ENCODE measurements at regions not wholly inside any gene's neighbourhood (a gene's known extent, or its start where the extent isn't known, plus 50 kb on each side); places are given as distances from the start of the nearest gene placed in this dataset.

DNA sequence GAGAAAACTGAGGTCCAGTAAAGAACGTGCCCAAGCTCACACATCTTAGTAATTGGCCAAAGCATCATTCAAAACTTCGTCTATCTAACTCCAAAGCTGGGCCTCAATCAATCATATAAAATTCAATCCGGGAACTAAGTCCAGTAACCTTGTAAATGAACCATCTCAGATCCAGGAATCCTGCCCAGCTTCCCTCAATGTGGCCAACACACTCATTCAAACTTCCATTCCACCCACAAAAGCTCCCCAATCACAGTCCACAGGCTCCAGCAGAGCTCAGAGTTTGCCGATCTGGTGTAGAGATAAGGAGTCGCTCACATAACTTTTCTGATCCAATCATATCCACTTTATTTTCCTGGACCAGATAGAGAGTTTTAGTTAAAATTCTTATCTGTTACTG is 144.8 kb downstream of the SPATA18 start:
- FAIRE-seq = no peak
- H3K4me3 Mint-ChIP-seq (ENCODE audit: unreplicated experiment) = no peak overlapping the region
- no peak overlapping the region for H3K4me3 ChIP-seq (ENCODE audit: insufficient read depth, low read depth, low read length)
- H3K79me2 ChIP-seq (ENCODE audit: insufficient read depth, low read length) = no peaks in the 10 kb centered on the region
- no peaks in the 10 kb centered on the region for H4K20me1 ChIP-seq (ENCODE audit: insufficient read depth, low read length)
- H3K4me2 ChIP-seq (ENCODE audit: low read length) = no peak overlapping the region
- no peaks in the 10 kb centered on the region for H3K27me3 ChIP-seq (ENCODE audit: insufficient read depth, low read length)
- no peak overlapping the region for H3K9ac ChIP-seq (ENCODE audit: low read length)
- H3K36me3 Mint-ChIP-seq (ENCODE audit: low read depth, unreplicated experiment) = no peaks in the 10 kb centered on the region
- no peaks in the 10 kb centered on the region for H3K36me3 ChIP-seq (ENCODE audit: insufficient read depth, low read length)
- no peak overlapping the region for H3K27ac ChIP-seq (ENCODE audit: low read depth, low read length)
- H3K4me1 Mint-ChIP-seq (ENCODE audit: low read depth, unreplicated experiment) = no peaks in the 10 kb centered on the region
- peaks cover 3% of the 10 kb centered on the region for H3K9me3 ChIP-seq (ENCODE audit: insufficient read depth, low read depth, low read length)
- H3K4me1 ChIP-seq (ENCODE audit: insufficient read depth, low read length) = no peaks in the 10 kb centered on the region
- TF ChIP-seq EZH2 (IDR thresholded peaks at IDR 0.05; ENCODE audit: insufficient read depth, low read length) = no peak
- TF ChIP-seq CTCF (IDR thresholded peaks at IDR 0.05; ENCODE audit: insufficient read depth, low read depth, low read length) = no peak
- no peak overlapping the region for H2AFZ ChIP-seq (ENCODE audit: low read depth, low read length)
- DNase-seq (ENCODE audit: low read depth) = no peak
- H3K27ac Mint-ChIP-seq (ENCODE audit: unreplicated experiment) = no peak overlapping the region
- H3K9me3 Mint-ChIP-seq (ENCODE audit: unreplicated experiment) = no peaks in the 10 kb centered on the region
- H3K27me3 Mint-ChIP-seq (ENCODE audit: low read depth, unreplicated experiment) = peaks cover 2% of the 10 kb centered on the region

DNA sequence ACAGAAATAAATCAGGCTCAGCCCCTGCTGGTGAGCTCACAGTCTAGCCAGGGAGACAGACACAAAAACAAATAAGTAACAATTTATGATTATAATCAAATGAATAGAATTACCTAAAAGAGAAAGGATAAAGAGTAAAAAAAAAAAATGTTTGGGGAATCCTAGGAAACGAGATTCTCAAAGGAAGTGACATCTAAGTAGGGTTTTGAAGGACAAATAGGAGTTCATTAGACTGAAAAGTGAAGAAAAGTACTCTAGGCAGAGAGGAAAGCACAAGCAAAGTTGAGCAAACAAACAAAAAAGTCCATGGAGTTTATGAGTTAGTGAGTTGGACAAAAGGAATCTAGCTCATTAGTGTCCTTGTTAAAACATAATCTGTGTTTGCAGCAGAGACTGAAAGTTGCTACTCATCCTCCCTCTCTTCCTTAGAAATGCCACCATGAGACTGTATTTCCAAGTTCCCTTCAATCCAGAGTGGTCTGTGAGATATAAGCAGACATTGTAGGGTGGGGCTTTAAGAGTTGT is 145.6 kb downstream of the SPATA18 start:
- Histone ChIP-seq H3K36me3 (ENCODE audit: insufficient read depth, low read length) (no peaks in the 10 kb centered on the region), H3K9me3 (ENCODE audit: insufficient read depth, low read depth, low read length) (peaks cover 3% of the 10 kb centered on the region), H3K27me3 (ENCODE audit: insufficient read depth, low read length) (no peaks in the 10 kb centered on the region), H3K79me2 (ENCODE audit: insufficient read depth, low read length) (no peaks in the 10 kb centered on the region), H3K9ac (ENCODE audit: low read length) (no peak overlapping the region), H3K27ac (ENCODE audit: low read depth, low read length) (no peak overlapping the region), H4K20me1 (ENCODE audit: insufficient read depth, low read length) (no peaks in the 10 kb centered on the region), H3K4me1 (ENCODE audit: insufficient read depth, low read length) (no peaks in the 10 kb centered on the region), H3K4me3 (ENCODE audit: insufficient read depth, low read depth, low read length) (no peak overlapping the region), H3K4me2 (ENCODE audit: low read length) (no peak overlapping the region), H2AFZ (ENCODE audit: low read depth, low read length) (no peak overlapping the region)
- H3K27me3 Mint-ChIP-seq (ENCODE audit: low read depth, unreplicated experiment) = peaks cover 2% of the 10 kb centered on the region
- peaks cover under 1% of the 10 kb centered on the region for H3K4me1 Mint-ChIP-seq (ENCODE audit: low read depth, unreplicated experiment)
- no peaks in the 10 kb centered on the region for H3K36me3 Mint-ChIP-seq (ENCODE audit: low read depth, unreplicated experiment)
- FAIRE-seq (no peak), DNase-seq (ENCODE audit: low read depth) (no peak)
- no peak overlapping the region for H3K27ac Mint-ChIP-seq (ENCODE audit: unreplicated experiment)
- H3K4me3 Mint-ChIP-seq (ENCODE audit: unreplicated experiment) = no peak overlapping the region
- TF ChIP-seq EZH2 (IDR thresholded peaks at IDR 0.05; ENCODE audit: insufficient read depth, low read length) = no peak
- TF ChIP-seq CTCF (IDR thresholded peaks at IDR 0.05; ENCODE audit: insufficient read depth, low read depth, low read length) = no peak
- no peaks in the 10 kb centered on the region for H3K9me3 Mint-ChIP-seq (ENCODE audit: unreplicated experiment)

GRCh38 chr4:52197306-52197705 is 146.2 kb downstream of the SPATA18 start:
- Mint-ChIP-seq H3K4me3 (ENCODE audit: unreplicated experiment) (no peak overlapping the region), H3K9me3 (ENCODE audit: unreplicated experiment) (no peaks in the 10 kb centered on the region), H3K27ac (ENCODE audit: unreplicated experiment) (no peak overlapping the region), H3K36me3 (ENCODE audit: low read depth, unreplicated experiment) (no peaks in the 10 kb centered on the region), H3K27me3 (ENCODE audit: low read depth, unreplicated experiment) (peaks cover 2% of the 10 kb centered on the region), H3K4me1 (ENCODE audit: low read depth, unreplicated experiment) (peaks cover 6% of the 10 kb centered on the region)
- Histone ChIP-seq H3K4me3 (ENCODE audit: insufficient read depth, low read depth, low read length) (no peak overlapping the region), H3K4me1 (ENCODE audit: insufficient read depth, low read length) (no peaks in the 10 kb centered on the region), H3K27me3 (ENCODE audit: insufficient read depth, low read length) (no peaks in the 10 kb centered on the region), H3K9ac (ENCODE audit: low read length) (no peak overlapping the region), H3K27ac (ENCODE audit: low read depth, low read length) (no peak overlapping the region), H3K36me3 (ENCODE audit: insufficient read depth, low read length) (no peaks in the 10 kb centered on the region), H2AFZ (ENCODE audit: low read depth, low read length) (no peak overlapping the region), H3K4me2 (ENCODE audit: low read length) (no peak overlapping the region), H3K9me3 (ENCODE audit: insufficient read depth, low read depth, low read length) (peaks cover 3% of the 10 kb centered on the region), H4K20me1 (ENCODE audit: insufficient read depth, low read length) (no peaks in the 10 kb centered on the region), H3K79me2 (ENCODE audit: insufficient read depth, low read length) (no peaks in the 10 kb centered on the region)
- TF ChIP-seq CTCF (IDR thresholded peaks at IDR 0.05; ENCODE audit: insufficient read depth, low read depth, low read length) = no peak
- no peak for TF ChIP-seq EZH2 (IDR thresholded peaks at IDR 0.05; ENCODE audit: insufficient read depth, low read length)
- no peak for FAIRE-seq
- no peak for DNase-seq (ENCODE audit: low read depth)
